ENCODE measurements at regions not wholly inside any gene's neighbourhood (a gene's known extent, or its start where the extent isn't known, plus 50 kb on each side); places are given as distances from the start of the nearest gene placed in this dataset.
A peak's percentile ranks its signal among the peaks of the same experiment; 100 is the strongest.

- Histone ChIP-seq H3K9ac (ENCODE audit: low read depth in 1 of 2, low read length in 2 of 2) (peak overlapping the region in 1 of 2 donors; percentile 47), H3K4me3 (ENCODE audit: low read depth in 1 of 3, low read length in 3 of 3) (no peak overlapping the region), H3K36me3 (ENCODE audit: control insufficient read depth in 4 of 4, insufficient read depth in 3 of 4, low read depth in 1 of 4, low read length in 3 of 4) (peaks cover 0 to 3% (median 0%) of the 10 kb centered on the region in 4 donors), H3K4me1 (ENCODE audit: control insufficient read depth in 4 of 4, insufficient read depth in 4 of 4, low read length in 3 of 4) (no peaks in the 10 kb centered on the region), H3K9me3 (ENCODE audit: control insufficient read depth in 4 of 4, low read length in 3 of 4) (no peaks in the 10 kb centered on the region), H3K27me3 (ENCODE audit: control insufficient read depth in 4 of 4, insufficient read depth in 4 of 4, low read length in 3 of 4) (no peaks in the 10 kb centered on the region), H3K27ac (ENCODE audit: low read depth in 1 of 2, low read length in 2 of 2) (peak overlapping the region in 1 of 2 donors; percentile 70)
- peak; percentile 24 for TF ChIP-seq SP1 (IDR thresholded peaks at IDR 0.05)
- TF ChIP-seq CTCF (IDR thresholded peaks at IDR 0.05; ENCODE audit: low read depth, low read length, missing input control): no peak
- TF ChIP-seq JUND (IDR thresholded peaks at IDR 0.05): peak; percentile 20 to 32
- TF ChIP-seq YY1 (IDR thresholded peaks at IDR 0.05): no peak
- peak in 1 of 2 donors; percentile 24 for TF ChIP-seq GABPA (IDR thresholded peaks at IDR 0.05 in 1 of 2, conservative IDR thresholded peaks at IDR 0.05 in 1 of 2)
- TF ChIP-seq RXRA (IDR thresholded peaks at IDR 0.05): no peak
- TF ChIP-seq FOXA1 (IDR thresholded peaks at IDR 0.05): no peak
- 38% methylated on average over 4 of the region's 4 CpGs for WGBS
- no peak for DNase-seq (ENCODE audit: low spot score)
Observed at GRCh38 chr18:46250084-46250811, 146.1 kb downstream of the HAUS1 start.

GRCh38 chr18:46250812-46251173, 146.6 kb downstream of the HAUS1 start:
- no peaks in the 10 kb centered on the region for H3K4me1 ChIP-seq (ENCODE audit: control insufficient read depth in 4 of 4, insufficient read depth in 4 of 4, low read length in 3 of 4)
- no peak for DNase-seq (ENCODE audit: low spot score)
- H3K27ac ChIP-seq (ENCODE audit: low read depth in 1 of 2, low read length in 2 of 2): peak overlapping the region in 1 of 2 donors; percentile 70
- H3K9me3 ChIP-seq (ENCODE audit: control insufficient read depth in 4 of 4, low read length in 3 of 4): no peaks in the 10 kb centered on the region
- WGBS: 39% methylated on average over 2 of the region's 2 CpGs
- H3K36me3 ChIP-seq (ENCODE audit: control insufficient read depth in 4 of 4, insufficient read depth in 3 of 4, low read depth in 1 of 4, low read length in 3 of 4): peaks cover 0 to 3% (median 0%) of the 10 kb centered on the region in 4 donors
- H3K4me3 ChIP-seq (ENCODE audit: low read depth in 1 of 3, low read length in 3 of 3): no peak overlapping the region
- H3K9ac ChIP-seq (ENCODE audit: low read depth in 1 of 2, low read length in 2 of 2): peak overlapping the region in 1 of 2 donors; percentile 47
- no peaks in the 10 kb centered on the region for H3K27me3 ChIP-seq (ENCODE audit: control insufficient read depth in 4 of 4, insufficient read depth in 4 of 4, low read length in 3 of 4)
- TF ChIP-seq JUND (IDR thresholded peaks at IDR 0.05) (peak in 1 of 2 donors; percentile 1), ZBTB33 (IDR thresholded peaks at IDR 0.05) (no peak), MAX (IDR thresholded peaks at IDR 0.05) (no peak), CTCF (IDR thresholded peaks at IDR 0.05; ENCODE audit: low read depth, low read length, missing input control) (no peak)

- 97% methylated on average over 2 of the region's 2 CpGs for WGBS
- no peaks in the 10 kb centered on the region for H3K4me1 ChIP-seq (ENCODE audit: control insufficient read depth in 4 of 4, insufficient read depth in 4 of 4, low read length in 3 of 4)
- H3K4me3 ChIP-seq (ENCODE audit: low read depth in 1 of 3, low read length in 3 of 3): no peak overlapping the region
- peaks cover 0 to 3% (median 0%) of the 10 kb centered on the region in 4 donors for H3K36me3 ChIP-seq (ENCODE audit: control insufficient read depth in 4 of 4, insufficient read depth in 3 of 4, low read depth in 1 of 4, low read length in 3 of 4)
- H3K27me3 ChIP-seq (ENCODE audit: control insufficient read depth in 4 of 4, insufficient read depth in 4 of 4, low read length in 3 of 4): no peaks in the 10 kb centered on the region
- TF ChIP-seq EGR1 (IDR thresholded peaks at IDR 0.05; ENCODE audit: low read depth in 2 of 2): no peak
- TF ChIP-seq CTCF (IDR thresholded peaks at IDR 0.05; ENCODE audit: low read depth, low read length, missing input control): no peak
- no peak for TF ChIP-seq HNF4G (IDR thresholded peaks at IDR 0.05)
- no peak for TF ChIP-seq SP1 (IDR thresholded peaks at IDR 0.05)
- TF ChIP-seq REST (IDR thresholded peaks at IDR 0.05): no peak
- TF ChIP-seq TAF1 (conservative IDR thresholded peaks at IDR 0.05): no peak
- DNase-seq (ENCODE audit: low spot score): no peak
- no peaks in the 10 kb centered on the region for H3K9me3 ChIP-seq (ENCODE audit: control insufficient read depth in 4 of 4, low read length in 3 of 4)
- H3K9ac ChIP-seq (ENCODE audit: low read depth in 1 of 2, low read length in 2 of 2): no peak overlapping the region
- H3K27ac ChIP-seq (ENCODE audit: low read depth in 1 of 2, low read length in 2 of 2): no peak overlapping the region
Observed at GRCh38 chr18:46252759-46253158, 148.6 kb downstream of the HAUS1 start.

Data from liver (tissue), 8 donors.